GM12892 (cell line): ENCODE measurements at regions not wholly inside any gene's neighbourhood (a gene's known extent, or its start where the extent isn't known, plus 50 kb on each side); places are given as distances from the start of the nearest gene placed in this dataset.

Experiments used
- POLR2A ChIP-seq: IDR thresholded peaks from 2 replicates; pipeline ENCODE4 v1.6.1; 2011; ENCODE audit warnings: low read depth, low read length, control low read depth
- POLR2AphosphoS5 ChIP-seq: IDR thresholded peaks from 2 replicates; pipeline ENCODE4 v1.6.1; 2011; ENCODE audit warnings: low read depth, low read length, control low read depth

DNA sequence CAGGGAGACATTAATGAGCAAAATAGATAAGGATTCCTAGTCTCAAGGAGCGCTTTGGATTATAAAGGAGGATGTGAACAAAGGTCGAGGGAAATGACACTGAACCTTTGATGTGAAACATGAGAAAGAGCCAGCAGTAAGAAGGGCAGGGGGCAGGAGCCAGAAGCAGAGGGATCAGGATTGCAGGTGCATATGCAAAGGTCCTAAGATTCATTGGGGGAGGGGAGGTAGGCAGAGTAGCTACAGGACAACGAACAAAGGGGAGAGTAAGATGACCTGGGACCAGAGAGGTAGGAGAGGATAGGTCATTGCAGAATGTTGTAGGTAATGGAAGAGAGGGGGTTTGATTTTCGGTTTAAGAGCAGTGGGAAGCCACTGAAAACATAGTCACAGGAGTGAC, 129.2 kb upstream of the TRPM3 start:
- TF ChIP-seq POLR2AphosphoS5: no peak
- TF ChIP-seq POLR2A: no peak
